Activated CD4-positive, alpha-beta T cell treated with anti-CD3 and anti-CD28 coated beads, Interleukin-2, amount 50 U/mL, for 16 hours (primary cell): ENCODE measurements at regions not wholly inside any gene's neighbourhood (a gene's known extent, or its start where the extent isn't known, plus 50 kb on each side); places are given as distances from the start of the nearest gene placed in this dataset.

ENCODE experiments used
- DNase-seq: peaks from one replicate; pipeline ENCODE4 v3.0.0-alpha.2; 2020

DNA sequence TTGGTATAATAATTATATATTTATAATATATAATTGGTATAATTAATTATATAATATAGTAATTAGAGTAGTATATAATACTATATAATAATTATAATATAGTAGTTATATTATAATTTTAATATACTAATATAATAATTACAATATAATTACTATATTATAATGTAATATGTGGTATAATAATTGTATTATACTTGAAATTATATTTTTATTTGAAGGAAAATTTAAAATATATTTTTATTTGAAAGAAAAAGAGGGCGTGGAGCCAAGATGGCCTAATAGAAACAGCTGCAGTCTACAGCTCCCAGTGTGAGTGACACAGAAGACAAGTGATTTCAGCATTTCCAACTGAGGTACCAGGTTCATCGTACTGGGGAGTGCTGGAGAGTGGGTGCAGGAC, 365.9 kb downstream of the MMUT start:
- no peak for DNase-seq

DNA sequence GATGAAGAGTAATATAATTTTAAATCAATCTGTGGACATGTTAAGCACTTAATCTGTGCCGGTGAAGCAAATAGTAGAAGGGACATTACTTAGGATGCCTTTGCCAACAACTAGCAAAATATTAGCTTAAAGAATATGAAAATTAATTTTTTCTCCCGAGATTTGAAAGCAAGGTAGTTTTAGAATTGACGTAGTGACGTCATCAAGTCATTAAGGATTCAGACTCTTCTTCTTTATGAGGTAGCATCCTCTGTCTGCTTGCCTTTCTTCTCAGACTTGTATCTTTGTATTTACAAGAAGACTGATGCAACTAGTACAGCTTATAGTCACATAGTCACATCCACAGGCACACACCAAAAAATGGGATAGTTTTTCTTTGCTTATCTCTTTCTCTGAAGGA, 374.4 kb downstream of the MMUT start:
- no peak for DNase-seq

DNA sequence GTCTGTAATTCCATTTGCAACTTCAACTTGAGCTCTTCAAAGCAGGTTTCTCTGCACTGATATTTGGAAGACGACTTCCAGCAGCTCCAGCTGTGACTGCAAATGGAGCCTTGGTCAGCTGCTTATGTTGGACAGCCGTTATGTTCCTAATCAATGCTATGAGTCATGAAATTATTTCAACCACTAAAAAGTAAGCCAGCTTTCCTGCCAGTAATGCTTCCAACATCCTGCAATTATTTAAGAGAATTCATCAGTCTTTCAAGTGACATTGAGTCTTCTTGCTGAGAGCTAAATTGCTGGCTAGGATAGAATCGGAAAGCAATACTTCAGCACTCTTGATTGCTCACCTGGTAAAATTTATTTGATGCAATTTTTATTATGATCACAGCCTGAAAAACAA, 375.7 kb downstream of the MMUT start:
- no peak for DNase-seq

DNA sequence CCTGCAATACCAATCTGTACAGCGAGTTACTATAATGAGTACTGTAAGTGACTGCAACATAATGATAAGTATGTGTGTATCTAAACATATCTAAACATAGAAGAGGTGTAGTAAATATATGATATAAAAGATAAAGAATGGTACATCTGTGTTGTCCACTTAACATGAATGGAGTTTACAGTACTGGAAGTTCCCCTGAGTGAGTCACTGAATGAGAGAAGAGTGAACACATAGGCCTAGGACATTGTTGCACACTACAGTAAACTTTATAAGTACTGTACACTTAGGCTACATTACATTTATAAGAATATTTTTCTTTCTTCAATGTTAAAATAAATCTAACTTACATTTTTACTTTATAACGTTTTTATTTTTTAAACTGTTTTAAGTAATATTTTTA, 380.4 kb downstream of the MMUT start:
- no peak for DNase-seq

DNA sequence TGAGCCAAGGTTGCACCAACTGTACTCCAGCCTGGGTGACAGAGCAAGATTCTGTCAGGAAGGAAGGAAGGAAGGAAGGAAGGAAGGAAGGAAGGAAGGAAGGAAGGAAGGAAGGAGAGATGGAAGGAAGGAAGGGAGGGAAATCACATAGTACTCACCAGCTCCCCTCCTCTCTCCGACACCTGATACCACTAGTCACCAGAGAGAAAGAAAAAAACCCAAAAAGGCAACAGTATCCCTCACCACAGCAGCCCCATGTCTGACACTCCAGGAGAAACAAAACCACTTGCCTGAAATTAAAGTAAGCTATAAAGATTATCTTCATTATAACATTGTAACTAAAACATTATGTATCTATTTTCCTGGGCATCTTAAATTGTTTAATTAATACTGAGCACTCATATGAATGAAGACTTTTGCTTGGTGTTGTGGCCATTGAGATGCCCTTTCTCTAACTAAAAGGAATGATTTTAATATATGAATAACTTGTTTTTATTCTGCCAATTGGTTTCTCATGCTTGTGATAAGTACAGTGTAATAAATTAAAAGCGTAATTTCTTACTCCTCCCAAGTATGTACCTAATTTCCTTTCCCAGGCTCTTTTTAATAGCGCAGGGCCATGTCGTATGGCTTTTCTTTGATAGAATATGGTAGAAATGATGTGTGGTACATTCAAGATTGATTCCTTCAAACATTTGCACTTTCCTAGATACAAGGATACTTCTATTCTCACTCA, 390.0 kb downstream of the MMUT start:
- DNase-seq = no peak

DNA sequence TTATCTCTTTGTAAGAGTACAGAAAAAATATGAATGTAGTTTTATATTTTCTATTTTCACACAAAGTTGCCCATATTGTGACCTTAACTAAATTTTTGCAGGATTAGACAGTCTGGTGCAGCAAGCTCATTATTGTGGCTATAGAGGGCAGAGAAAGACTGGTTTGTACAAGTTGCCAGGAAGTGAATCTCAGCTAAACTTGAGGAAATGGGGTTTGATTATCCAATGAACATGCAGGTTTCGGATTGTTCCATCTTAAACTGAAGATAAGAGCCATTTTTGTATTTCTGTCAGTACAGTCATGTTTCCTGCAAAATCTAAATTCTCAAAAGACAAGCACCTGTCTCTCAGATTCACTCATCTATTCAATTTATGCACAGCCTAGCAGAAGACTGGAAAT, 390.9 kb downstream of the MMUT start:
- DNase-seq = no peak

DNA sequence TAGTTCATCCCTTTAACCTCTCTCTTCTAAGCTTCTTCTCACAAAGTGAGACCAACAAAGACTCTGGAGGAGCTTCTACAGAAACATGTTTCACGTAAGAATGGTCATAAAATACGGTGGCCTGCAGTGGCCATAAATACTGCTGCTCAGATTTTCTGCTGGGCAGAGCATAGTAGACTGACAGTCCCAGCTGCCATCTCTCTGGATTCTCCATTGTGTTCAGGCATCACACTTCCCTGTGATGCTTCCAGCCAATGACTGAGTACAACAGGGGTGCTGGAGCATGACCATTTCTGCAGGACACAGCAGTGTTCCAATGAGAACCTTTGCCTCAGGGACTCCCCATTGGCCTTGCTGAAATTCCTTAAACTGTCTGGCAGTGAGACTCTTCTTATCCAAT, 392.6 kb downstream of the MMUT start:
- no peak for DNase-seq

DNA sequence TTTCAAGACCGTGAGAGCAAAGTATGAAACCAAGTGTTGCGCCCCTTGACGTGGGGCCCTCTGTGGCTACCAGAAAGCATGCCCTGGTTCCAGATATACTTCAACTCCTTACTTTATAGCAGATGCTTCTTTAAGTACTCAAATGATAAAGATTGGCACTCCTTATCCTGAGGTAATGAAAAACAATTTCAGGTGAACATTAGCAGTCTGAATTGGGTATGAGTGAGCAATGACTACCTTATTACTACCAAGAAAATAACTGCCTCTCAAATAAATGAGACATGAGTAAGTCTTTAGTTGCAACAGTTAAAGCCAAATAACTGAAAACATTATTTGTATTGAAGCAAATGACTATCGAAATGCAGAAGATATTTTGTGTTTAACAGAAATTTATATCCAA, 408.7 kb downstream of the MMUT start:
- no peak for DNase-seq

DNA sequence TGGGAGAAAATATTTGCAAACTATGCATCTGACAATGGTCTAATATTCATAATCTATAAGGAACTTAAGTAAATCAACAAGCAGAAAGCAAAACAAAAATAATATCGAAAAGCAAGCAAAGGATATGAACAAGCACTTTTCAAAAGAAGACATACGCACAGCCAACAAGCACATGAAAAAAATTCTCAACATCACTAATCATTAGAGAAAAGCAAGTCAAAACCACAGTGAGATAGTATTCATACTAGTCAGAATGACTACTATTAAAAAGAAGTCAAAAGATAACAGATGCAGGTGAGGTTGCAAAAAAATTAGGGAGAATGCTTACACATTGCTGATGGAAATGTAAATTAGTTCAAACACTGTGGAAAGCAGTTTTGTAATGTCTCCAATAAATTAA, 410.2 kb downstream of the MMUT start:
- DNase-seq = no peak

DNA sequence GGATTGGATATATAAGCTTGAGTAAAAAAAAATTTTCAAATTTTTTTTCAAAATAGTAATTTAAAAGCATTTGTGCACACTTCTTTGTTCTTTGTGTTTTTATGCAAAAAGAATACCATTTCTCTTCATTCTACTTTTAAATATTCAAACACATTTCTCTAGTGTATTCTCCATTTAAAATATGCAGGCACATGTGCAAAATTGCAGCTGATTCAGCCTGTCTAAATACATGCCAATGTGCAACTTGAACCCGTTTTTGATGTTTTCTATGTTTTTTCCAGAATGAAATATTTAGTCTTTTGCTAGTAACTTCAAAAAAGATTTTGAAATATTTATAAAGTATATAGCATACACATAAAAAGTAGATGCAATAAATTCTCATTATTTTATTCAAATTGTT, 411.8 kb downstream of the MMUT start:
- no peak for DNase-seq

DNA sequence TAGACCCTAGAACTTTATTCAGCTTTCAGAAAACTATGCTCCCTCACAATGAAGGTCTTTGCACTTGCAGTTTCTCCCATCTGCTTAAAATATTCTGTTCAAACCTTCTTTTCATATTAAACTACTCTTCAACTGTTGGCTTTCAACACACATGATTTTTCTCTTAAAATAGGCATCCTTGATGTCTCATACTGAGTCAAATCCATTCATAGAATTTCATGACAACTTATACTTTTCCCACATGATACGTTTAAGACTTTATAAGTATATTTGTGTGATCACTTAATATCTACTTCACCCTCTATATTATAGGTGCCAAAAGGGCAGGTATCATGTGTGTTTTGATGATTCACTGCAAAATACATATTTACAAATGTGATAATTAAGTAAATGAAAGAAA, 412.5 kb downstream of the MMUT start:
- no peak for DNase-seq

DNA sequence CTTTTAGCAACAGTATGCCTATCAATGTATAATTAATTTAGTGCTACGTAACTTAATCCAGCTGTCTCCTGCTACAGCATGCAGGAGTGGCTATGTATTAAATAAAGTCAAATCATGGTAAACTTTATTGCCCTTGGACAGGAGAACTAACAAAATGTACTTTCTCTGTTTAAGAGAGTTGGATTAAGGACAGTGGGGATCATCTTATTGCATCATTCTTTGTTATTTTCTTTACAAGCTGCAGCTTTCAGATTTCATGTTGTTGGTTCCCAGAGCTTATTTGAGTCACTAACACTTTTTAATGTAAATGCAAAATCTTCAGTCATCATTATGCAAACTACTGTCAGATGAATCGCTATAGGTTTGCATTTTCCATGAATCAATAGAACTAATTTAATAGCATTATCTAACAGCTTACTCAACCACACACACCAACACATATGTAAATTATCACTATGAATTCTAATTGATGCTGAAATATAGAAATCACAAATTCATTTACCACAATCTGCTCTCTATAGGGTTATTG, 424.7 kb downstream of the MMUT start:
- DNase-seq = no peak

DNA sequence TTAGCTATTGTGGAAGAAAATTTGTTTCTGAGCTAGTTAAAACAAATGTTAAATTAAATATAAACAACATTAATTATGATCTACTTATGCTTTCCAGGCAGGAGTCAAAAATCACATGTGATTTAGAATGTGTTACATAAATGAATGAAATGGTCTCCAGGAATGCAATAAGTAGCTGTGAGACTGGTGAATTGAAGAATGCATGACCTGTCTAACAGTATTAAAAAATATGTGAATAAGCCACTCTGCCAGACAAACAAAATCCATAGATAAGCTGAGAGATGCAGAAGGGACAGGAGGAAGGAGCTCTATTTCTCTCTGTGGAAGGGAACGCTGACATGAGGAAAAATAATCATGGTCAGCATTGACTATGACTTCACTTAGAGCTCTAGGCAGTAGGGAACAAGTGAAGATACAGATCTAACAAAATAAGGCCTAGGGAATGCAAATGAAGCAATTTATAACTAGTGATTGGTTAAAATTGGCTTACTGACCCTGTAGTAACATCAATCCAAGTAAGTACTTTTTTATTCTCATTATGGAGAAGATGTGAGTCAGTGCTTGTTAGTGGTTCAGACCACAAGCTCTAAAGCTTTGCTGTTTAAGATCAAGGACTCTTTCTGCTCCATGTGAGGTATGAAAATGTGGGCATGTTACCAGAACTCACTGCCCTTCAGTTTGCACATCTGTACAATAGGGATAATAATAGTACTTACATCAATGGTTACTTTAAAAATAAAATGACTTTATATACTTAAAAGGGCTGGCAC, 432.6 kb downstream of the MMUT start:
- no peak for DNase-seq

DNA sequence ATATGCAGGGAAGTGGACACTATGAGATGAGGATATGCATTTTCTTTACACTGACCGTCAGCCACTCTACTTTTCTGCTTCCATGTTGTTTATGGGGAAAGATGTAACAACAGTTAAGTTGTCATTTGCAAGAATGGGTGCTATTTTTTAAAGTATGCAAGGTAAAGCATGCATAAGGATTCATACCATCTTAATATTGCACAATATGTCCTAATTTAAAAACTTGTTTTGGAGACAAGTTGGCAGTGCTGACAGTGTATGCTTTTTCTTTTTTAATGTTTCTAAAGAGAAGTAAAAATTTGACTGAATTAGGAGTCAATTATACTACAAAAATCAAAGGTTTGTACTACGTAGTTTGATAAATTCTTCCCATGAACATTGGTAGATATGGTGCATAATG, 435.4 kb downstream of the MMUT start:
- DNase-seq = no peak

DNA sequence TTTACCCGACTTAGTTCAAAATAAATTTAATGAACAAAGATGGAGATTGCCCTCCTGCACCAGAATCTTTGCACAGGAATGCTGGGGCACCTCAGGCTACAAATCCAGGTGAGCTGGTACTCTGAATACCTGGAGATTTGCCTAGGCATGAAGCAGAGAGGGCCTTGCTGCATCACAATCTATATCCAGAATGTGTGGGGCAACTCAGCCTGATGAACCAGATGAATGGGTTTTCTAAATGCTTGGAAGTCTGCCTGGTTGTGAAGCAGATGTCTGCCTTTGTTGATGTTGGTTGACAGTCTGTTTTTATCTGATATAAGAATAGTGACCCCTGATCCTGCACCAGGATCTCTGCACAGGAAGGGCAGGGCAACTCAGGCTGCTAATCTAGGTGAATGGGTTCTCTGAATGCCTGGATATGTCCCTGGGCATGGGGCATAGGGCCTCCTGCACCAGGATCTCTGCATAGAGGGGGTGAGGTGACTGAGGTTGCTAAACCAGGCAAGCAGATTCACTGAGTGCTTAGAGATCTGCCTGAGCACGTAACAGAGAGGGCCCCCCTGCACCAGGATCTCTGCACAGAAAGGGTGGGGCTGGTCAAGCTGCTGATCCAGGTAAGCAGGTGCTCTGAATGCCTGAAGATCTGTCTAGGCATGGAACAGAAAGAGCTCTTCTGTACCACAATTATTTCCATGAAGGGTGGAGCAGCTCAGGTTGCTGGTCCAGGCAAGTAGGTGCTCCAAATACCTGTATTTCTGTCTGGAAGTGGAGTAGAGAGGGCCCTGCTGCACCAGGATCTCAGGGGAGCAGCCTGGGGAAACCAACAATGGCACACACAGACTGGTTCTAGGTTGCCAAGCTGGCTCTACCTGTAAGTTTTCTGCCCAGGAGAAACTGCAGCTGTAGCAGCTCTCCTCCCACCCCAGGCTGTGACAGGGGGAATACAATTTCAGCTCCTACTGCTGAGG, 437.5 kb downstream of the MMUT start:
- no peak for DNase-seq

DNA sequence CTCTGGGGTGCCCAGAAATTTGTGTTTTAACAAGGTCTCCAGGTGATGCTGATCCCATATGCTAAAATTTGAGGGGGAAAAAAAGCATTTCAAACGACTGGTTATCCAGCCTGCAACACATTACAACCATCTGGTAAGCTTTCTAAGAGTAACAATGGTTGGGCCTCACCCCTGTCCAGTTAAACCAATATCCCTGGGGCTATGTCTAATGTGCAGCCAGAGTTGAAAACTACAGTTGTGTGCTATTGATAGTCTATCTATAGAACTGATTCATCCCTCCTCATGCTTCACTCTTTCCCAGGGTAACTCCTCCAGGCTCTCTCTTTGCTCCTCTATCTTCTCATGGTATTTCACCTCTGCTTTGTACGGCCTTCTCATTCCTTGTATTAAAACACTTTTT, 458.3 kb downstream of the MMUT start:
- no peak for DNase-seq

DNA sequence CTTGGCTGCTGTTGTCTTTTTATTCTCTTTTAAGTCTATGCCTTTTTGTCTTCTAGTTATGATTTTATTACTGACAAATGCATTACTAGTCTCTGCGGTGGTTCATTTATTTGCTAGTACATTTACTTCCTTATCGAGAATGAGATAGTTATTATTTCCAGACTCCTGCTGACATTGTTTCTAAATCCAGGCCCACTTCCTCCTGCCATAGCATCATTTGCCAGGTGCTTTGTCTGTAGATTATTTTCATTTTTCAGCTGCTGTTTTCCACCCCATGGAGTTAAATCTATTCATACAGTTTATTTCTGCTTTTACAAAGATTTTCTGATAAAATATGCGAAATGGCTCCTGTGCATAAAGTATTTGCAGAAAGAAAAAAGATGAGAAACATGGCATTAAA, 459.7 kb downstream of the MMUT start:
- no peak for DNase-seq

DNA sequence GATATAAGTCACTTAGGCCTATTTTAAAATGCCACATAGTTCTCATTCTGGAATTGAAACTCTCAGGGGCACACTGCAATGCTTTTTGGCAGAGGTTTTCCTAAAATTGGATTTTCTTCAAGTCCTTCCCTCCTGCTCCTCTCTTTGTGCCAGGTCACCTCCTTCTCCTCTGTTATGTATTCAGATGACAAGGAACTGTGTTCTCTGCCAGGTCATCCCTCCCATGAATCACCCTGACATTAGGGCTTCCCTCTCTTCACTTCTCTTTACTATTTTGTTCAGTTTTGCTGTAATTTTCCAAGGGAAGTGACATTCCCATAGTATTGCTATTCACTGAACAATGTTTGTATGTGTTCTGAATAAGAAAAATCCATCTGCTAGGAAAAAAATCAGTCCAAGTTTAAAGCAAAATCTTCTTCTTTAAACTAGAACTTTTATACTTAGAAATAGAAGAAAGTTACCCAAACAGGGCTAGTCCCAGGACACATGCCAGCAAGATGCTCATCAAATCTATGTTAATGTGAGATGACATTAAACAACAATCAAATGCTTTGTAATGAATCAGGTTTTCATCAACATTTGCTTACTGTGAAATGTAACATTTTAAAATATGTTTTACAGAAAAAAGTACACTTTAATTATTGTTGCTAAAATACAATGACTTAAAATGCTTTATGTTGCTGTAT, 461.1 kb downstream of the MMUT start:
- DNase-seq = no peak

DNA sequence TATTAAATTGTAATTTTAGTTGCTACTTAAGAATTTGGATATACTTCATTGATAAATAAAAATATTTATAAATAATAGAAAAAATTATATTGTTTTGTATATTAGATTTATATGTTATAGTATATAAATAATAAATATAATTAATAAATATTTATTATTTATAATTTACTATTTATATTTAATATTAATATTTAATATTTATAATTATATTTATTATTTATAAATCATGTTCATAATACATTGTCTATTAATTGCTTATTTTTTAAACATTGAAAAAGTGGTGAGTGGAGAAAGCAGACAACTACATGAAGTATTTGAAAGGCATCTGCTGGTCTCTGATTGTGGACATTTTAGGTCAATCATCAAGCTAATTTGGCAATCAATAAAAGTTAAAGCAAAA, 464.5 kb downstream of the MMUT start:
- no peak for DNase-seq

DNA sequence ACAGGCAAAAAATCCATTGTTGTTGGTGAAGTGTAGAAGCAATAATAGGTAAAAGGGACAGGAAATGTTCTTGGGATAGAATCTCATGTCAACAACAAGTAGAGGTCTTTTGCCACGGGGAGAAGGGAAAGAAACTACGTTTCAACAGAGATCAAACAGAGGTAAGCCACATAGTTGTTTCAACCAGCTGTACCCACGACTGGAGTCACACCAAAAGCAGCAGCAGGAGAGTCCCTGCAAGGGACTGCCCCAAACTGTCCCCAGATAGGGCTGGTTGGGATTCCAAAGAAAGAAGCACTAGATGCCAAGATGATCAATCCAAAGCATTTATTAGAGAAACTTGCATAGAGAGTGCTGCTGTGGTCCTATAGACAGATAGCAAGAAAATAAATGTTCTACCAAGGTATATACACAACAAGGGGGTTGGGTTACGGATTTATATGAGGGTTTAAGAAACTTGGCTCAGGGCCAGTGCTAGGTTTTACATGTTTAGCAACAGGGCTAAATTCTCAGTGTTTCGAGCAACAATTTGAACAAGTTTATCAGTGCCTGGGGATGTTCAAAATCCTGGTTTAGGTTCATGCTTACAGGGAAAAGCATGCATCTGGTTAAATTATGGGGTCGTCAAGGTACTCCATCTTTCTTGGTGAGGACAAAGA, 466.5 kb downstream of the MMUT start:
- no peak for DNase-seq

DNA sequence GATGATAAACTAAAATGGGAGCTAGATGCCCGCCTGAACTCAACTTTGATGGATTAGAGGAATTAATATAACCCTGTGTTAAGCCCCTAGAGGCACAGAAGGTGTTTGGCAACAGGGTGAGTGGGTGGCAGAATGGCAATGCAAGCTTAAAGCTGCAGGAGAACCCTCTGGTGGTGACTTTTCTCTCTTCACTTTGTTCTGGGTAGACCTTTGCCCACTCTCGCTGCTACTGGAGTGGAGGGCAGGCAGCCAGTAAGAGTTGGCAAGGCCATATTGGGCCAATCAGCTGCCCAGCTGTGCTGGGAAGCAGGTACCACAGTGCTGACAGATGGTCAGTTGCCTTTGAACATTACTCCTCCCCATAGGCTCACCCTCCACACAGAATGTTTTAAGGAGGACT, 468.2 kb downstream of the MMUT start:
- no peak for DNase-seq

DNA sequence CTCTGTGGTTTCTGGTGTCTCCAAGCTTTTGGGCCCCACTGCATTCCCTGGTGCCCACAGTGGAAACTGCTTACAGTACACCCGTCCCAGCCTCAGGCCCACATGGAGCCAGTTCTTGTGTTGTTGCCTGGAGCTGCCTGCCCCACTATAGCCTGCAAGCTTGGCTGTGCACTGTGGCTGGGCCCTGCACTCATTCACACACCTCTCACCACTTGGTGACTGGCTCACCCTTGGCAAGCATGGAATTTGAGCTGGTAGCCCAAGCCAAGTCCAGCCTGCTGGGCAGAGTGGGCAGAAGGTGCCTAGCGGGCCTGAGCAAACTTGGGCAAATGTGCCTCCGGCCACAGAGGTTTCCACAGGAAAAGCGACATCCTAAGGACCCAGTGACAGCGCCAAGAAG, 472.3 kb downstream of the MMUT start:
- no peak for DNase-seq
